ENCODE measurements at regions not wholly inside any gene's neighbourhood (a gene's known extent, or its start where the extent isn't known, plus 50 kb on each side); places are given as distances from the start of the nearest gene placed in this dataset.

DNA sequence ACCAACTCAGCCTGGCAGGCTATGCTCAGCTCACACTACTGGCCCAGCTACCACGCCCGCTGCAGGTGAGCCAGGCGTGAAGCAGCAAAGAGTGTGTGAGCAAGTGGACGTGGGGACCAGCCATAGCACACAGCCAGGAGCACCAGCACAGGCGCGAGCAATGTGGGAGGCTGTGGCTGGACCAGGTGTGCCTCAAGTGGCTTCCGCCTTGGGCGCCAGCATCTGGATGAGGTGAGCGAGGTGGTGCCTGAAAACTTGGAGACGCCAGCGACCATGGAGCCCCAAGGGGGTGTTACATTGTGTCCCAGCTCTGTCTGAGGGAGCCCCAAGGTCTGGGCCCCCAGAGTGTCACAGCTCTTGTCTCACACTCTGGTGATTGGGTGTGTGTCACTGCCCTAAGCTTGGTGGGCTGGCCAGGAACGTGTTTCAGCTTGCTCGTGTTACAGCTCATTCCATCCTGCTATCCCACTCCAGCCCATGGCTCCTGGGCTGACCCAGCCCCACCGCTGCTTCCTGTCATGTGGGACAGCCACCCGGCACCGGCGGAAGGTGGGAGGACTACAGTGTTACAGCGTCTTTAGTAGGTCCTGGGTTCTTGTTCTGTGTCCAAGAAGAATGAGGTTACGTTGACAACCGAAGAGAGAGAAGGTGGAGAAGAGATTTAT is 508.0 kb upstream of the MMS22L start:
- intact Hi-C loops (cut with micrococcal nuclease): no loop called here

DNA sequence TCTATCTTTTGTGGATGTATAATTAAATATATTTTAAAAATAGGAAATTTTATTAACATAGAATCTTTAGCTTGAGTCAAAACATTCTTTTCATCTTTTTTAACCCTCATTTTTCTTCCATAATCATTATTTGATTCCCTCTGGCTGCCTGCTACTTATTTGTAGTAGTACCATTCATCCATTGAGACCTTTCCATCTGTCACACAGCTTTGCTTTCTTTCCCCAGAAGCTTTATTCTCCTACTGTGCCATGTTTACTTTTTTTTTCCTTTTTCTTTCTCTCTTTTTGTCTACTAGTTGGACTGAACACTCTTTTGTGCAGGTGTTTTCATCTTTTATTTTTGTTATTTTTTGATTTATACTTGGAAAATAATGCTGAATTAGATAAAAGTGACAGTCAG is 522.6 kb upstream of the MMS22L start:
- intact Hi-C loops (cut with micrococcal nuclease): no loop called here

DNA sequence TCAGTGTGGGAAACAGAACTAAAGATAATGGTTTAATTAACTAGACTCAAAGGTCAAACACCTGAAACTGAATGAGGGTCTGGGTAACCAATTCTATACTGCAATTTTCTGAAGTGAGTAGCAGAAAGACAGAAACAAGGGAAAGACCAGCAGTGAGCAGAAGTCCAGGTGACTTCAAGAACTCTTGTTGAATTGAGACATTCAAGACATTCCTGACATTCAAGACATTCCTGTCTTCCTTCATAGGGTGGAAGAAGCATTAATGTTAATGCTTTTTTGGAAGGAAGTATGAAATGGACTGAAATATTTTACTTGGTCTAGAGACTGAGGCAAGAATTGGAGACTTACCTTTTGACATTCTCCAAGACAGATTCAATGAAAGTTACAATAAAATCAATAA is 529.9 kb upstream of the MMS22L start:
- intact Hi-C loops (cut with micrococcal nuclease): no loop called here

DNA sequence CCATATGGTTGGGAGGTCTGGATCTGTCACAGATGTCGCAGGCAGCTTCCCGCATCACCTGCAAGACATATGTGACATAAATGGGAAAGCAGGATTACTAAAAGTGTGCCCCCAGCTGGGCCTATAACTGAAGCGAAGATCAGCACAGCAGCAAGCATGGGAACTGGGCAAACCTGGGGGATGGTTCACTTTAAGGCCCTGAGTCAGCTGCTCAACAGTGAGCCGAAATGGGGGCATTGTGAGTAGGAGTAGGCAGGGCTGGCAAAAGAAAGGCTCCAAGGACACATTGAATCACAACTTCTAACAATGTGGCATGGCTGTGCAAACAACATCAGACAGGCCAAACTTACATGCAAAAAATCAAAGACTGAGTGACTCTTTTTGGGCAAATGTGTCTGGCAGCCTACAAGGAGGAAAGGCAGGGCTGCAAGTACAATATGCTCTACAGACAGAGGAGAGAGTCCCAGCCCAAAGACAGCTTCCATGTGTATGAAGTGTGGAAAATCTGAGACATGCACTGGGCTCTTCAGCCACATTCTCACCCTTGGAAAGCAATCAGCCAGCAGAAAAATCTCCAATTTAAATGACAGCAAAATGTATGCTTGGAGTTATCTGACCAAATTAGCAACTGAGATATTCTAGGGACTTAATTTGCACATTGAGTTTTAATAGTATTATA is 531.0 kb upstream of the MMS22L start:
- intact Hi-C loops (cut with micrococcal nuclease): no loop called here

DNA sequence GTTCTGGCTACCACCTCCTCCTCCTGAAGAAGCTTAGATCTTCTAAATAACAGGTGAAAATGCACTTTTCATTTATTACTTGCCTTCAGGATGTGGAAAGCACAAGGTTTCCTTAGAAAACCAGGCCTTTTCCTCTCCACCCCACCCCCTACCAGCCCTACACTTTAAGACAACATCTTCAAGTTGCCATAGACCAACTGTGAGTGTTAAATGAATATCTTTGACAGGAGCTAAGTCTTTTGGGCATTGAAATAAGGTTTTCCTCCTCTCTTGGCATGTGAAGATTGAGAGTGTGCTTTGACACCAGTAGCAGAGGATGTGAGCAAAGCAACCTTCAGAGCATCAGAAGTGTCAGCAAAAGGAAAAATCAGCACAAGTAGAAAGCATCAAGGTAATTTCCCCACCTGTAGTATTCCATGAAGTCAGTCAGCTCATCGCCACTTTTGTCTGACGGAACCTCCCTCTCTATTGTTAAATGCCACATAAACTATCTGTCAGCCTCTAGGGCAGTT is 532.3 kb upstream of the MMS22L start:
- intact Hi-C loops (cut with micrococcal nuclease): no loop called here

DNA sequence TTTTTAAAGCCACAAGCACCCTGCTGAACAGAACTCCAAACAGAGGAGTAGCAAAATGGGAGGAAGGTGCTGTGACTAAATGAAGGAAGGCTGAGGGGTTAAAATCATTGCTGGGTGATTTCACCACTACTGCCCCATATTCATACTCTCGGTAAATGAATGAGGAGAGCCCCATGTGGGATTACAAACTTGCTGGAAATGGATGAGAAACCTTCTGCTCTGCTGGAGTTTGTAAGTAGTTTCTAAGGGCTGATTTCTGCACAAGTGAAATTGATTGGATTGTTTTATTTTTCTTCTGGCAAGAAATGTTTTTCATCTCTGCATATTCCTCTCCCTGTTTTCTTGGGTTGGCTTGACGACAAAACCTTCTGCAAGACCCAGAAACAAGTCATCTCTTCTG is 533.5 kb upstream of the MMS22L start:
- intact Hi-C loops (cut with micrococcal nuclease): no loop called here

DNA sequence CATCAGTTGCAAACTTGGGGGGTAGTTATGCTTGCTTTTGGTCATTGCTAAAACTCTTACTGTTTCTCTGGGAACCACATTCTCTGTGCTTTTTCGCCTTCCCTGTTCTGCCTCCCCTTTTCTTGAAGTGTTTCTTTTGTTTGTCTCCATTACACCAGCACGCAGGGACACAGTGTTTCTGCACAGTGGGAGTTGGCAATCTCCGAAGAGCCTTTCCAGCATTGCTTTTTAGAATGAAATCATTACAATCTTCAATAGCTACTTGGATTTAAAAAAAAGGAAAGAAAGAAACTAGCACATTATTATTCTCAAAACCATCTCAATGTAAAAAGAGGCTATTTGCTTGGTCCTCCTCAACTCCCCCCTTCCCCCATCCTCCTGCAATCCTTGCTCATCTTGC is 536.7 kb upstream of the MMS22L start:
- intact Hi-C loops (cut with micrococcal nuclease): no loop called here

DNA sequence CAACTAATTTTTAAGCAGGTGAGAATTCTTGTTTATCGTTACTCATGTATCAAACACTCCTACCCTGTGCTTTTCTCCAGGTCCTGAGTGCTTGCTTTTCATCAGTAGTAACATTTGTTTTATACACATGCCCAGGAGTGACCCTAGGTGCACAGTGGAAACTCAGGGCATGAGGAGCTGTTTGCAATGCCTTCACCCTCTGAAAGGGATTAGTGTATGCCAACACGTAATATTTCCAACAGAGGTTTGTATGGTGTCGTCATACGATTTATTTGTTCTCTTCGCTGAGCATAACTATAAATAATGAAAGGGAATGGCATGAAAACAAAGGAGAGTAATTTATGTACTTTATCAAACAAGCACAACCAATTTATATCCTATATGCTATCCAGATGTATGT is 537.4 kb upstream of the MMS22L start:
- intact Hi-C loops (cut with micrococcal nuclease): no loop called here

DNA sequence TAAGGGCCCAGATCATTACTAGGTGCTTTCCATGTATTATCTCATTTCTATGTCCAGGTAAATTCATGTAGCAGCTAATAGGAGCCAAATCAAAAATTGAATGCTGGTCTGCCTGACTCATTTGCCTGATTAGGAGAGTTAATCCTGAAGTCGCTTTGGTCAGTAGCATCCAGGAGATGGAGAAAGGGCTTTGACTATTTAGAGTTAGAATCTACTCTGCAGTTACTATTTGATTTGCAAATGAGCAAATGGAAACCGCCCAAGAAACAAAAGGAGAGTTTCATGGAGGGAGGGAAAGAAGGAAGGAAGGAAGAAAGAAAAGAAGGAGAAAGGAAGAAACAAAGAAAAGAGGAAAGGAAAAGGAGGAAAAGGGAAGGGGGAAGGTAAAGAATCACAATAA is 539.6 kb upstream of the MMS22L start:
- intact Hi-C loops (cut with micrococcal nuclease): no loop called here

DNA sequence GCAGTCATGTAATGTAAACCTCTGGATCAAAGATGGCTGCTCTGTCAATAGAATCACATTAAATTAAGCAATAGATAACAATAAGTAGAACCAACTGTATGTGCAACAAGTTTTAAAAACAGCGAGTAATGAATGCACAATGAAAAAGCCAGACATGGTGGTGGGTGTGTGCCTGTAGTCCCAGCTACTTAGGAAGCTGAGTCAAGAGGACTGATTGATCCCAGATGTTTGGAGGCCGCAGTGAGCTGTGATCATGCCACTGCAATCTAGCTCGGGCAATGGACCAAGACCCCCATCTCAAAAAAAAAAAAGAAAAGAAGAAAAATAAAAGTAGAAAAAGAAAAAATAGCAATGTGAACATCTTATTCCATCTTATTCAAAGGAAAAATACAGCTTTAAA is 558.7 kb upstream of the MMS22L start:
- intact Hi-C loops (cut with micrococcal nuclease): no loop called here

DNA sequence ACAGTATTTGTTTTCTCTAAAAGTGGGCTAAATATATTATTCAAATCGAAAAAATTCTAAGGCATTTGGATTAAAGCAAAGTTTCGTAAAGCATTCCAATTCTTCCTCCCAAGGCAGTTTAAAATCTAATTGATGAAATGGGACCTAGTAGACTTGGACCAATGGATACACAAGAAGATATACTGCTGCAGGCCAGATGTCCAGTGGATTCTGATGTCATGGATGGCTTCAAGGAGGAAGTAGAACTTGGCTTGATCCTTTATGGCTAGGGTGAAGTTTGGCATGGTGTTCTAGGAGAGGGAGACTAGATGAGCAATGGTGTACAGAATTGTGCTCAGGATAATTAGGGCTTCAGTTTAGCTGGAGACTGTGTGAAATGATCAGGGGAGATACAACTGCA is 559.5 kb upstream of the MMS22L start:
- intact Hi-C loops (cut with micrococcal nuclease): no loop called here

DNA sequence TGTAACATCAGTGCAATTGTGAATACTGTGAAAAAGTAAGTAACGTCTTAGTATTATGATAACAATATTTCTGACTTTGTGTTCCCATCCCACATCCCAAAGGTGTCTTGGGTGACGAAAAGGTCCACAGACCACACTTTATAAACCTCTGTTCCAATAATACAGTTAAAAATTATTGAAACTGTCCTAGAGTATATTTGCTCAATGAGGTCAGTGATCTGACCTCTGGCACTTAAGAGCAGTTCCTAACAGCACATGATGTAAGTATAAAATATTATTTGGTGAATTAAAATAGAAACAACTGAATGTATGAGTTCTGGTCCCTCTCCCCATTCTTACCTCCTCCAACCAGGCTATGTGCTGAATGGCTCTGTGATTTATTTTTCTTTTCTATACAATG is 566.4 kb upstream of the MMS22L start:
- intact Hi-C loops (cut with micrococcal nuclease): no loop called here

DNA sequence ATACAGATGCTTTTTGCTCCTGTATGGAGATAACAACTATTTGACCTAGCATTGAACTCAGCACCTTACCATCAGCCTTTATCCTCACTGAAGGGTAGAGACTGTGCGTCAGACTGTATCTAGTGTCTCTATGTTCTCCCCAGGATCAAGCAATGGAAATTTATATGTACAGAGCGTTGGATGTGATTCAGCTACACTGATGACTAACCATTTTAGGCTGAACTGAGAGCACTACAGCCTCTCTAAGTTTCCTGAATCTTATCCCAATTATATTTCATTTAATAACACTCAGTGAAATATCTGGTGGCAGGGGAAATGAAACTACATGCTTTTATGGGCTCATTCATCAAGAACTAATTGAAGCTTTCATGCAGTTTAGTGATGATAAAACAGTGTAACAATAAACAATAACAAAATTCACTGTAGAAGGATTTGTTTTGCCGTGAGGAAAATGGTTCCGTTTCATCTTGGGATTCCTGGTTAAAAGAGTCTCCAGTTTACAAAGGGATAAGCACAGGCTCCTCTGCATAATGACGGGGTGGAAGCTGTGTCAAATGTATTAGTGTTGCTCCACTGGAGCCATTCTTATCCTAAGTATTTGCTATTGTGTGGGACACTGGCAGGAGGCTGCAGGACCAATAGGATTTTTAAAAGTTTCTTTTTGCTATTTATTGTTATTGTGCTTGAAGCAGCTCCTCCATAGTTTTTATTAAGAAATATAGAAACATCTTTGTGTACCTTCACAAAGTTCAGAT is 567.6 kb upstream of the MMS22L start:
- intact Hi-C loops (cut with micrococcal nuclease): no loop called here

DNA sequence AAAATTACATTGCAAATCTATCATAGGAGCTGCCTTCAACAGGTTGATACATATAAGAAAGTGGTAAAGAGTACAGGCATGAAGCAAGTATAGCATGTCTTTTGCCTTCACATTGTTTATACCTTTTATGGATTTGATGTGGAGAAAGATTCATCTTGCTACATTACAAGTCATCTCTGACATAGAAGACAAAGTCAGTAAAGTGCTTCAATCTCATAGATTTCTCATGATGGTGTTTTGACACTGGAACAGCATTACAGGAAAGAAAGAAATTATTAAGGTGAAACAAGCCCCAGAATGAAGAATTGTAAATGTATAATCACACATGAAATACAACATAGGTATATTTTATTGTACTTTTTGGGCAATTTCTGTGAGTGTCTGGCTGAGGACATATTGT is 580.7 kb upstream of the MMS22L start:
- intact Hi-C loops (cut with micrococcal nuclease): no loop called here

DNA sequence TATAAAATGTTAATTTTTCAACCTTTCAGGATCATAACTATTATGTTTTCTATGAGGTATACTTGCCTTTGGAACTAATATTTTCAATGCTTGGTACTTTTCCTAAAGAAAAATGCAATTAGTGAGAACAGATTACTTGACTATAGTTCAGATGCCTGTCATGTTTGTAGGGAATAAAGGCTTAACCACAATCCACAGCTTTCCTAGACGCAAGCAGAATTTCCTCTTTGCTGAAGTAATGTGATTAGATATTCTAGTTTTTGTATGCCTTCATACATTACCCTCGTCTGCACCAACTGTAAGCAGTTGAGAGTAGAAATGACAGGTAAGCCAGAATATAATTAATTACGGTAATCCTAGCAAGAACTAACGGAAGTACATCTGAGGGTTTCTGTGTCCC is 581.4 kb upstream of the MMS22L start:
- intact Hi-C loops (cut with micrococcal nuclease): no loop called here

DNA sequence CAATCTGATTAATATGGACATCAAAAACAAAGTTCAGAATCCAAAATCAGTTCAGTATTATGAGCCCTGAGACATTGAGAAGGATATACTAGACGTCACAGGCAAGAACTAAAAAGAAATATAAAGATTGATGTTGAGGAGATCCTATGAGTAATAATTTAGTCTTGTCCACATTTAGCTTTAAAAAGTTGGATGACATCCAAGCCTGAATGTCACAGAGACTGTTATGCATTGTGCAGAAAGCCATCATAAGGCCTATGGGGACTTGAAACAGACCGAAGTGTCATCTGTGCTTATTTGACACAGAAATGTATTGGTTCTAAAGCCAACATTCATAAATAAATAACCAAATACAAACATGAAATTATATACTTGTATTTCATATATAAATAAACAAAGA is 581.8 kb upstream of the MMS22L start:
- intact Hi-C loops (cut with micrococcal nuclease): no loop called here

DNA sequence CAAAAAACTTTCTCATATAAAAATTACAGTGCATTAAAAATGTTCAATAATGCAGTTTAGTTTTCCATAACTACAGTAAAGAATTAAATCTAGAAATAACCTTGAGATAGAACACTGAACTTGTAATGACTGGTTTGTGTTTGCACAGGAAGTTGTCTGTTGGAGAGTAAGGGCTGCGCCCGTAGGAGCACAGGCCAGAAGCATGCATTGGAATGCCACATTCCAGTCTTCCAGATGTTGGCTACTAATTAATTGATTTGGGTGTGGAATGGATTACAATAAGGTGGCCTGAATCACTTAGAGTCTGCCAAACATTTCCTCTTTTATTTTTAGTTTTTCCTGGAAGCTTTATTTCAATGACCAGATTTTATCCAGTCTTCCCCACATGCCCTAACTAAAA is 582.6 kb upstream of the MMS22L start:
- intact Hi-C loops (cut with micrococcal nuclease): no loop called here

DNA sequence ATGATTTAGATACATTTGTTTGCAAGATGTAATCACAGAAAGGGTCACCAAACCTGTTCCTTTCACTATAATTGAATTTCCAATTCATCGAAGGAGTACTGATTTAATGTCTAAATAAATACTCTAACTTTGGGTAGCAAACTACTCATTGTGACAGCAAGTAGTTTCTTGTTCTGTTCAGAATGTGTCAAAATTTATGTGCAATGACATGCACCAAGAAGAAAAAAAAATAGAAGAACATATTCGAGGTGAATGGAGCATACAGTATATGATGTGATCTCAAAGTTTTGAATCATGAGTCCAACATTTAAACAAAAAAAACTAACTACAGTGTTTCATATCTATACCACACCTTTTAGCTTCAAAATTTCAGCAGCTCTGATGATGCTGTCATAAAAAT is 583.6 kb upstream of the MMS22L start:
- intact Hi-C loops (cut with micrococcal nuclease): no loop called here

DNA sequence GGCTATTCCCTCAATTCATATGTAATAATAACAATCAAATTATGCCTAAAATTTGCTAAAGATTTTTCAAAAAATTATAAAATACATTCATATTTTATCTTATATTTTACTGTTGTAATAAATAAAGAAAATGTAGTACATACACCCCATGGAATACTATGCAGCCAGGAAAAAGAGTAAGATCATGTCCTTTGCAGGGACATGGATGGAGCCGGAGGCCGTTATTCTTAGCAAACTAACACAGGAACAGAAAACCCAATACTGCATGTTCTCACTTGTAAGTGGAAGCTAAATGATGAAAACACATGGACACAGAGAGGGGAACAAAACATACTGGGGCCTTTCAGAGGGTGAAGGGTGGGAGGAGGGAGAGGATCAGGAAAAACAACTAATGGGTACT is 584.2 kb upstream of the MMS22L start:
- intact Hi-C loops (cut with micrococcal nuclease): no loop called here

DNA sequence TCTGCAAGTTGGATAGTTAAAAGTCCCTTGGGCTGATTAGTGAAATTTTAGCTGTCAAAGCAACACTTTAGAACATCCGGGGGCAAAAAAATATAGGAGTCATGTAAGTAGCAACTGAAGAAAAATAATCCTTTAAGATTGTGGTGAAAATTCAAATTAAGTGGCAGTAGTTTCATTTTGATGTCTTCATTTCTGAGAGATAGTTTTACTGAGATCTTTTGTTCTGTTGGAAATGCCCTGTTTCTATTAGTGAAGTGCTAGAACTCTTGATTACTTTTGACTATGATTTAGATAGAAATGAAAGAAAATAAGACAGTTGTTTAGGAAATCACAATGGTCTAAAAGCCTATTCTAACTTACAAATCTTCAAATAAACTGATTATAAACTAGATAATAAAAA is 587.3 kb upstream of the MMS22L start:
- intact Hi-C loops (cut with micrococcal nuclease): no loop called here

DNA sequence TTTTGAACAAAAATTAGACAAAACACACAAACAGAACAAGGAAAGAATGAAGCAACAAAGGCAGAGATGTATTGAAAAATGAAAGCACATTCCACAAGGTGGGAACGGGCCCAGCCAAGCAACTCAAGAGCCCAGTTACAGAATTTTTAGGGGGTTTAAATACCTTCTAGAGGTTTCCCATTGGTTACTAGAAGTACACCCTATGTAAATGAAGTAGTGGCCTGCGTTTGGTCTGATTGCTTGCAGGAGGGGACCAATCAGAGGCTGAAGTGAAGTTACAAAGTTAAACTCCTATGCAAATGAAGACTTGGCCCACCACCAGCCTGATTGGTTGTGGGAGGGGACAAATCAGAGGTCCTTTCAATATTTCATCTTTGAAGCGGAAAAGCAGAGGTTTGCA is 593.7 kb upstream of the MMS22L start:
- intact Hi-C loops (cut with micrococcal nuclease): no loop called here

DNA sequence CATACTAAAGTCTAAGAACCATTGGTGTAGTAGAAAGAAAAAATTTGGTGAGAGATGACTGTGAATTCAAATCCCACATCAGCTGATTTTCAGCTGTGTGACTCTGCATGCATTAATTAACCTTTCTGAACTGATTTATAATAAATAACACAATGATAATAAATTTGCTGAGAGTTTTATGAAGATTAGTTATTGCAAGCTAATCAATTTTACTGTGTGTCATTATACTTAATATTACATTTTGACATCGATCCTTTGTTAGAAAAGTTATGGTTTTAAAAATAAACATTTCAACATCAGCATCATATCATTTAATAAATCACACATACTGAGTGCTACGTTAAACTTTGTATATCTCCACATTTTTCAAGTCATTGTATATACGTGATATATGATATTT is 599.7 kb upstream of the MMS22L start:
- intact Hi-C loops (cut with micrococcal nuclease): no loop called here

DNA sequence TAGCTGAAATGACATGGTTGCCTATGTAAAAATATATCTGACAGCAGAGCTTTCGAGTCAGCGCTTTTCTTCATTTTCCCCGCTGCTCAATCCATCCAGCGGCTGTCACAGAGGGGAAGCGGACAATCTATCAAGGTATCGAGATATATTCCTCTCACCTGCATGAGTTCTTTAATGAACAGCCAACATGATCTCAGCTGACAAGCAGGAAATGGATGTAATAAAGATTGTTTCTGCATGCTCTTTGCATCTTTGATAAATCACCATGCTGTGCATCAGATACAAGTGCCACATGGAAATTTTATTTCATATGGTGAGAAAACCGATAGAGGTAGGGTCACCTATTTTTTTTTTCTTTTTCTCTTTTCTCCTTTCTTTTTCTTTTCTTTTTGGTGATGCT is 602.3 kb upstream of the MMS22L start:
- intact Hi-C loops (cut with micrococcal nuclease): no loop called here

All from T-helper 2 cell treated with Interferon-gamma antibody and Interleukin-4, amounts not matched to agents 100 ng/mL and 5 ng/mL, for 36 hours (primary cell).